ENCODE measurements at regions not wholly inside any gene's neighbourhood (a gene's known extent, or its start where the extent isn't known, plus 50 kb on each side); places are given as distances from the start of the nearest gene placed in this dataset.

DNA sequence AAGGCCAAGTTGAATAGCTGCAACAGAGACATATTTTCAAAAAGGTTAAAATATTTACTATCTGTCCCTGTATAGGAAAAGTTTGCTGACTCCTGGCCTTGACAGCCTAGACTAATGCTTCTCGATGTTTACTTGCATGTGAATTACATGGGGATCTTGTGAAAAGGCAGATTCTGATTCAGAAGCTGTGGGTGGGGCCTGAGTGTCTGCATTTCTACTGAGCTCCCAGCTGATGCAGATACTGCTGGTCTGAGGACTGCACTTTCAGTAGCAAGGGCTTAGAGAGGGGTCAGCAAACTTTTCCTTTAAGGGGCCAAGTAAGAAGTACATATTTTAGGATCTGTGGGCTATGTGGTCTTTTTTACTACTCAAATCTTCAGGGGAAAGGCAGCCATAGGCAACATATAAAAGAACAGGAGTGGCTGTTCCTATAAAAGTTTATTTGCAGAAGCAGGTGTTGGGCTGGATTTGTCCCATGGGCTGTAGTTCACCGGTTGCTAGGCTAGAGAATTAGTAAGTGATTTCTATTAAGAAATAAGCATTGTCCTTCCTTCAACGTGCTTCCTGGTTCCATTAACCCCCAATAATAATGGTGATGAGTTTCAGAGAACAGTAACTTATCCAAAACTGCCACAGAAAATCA, 97.2 kb upstream of the PDE5A start:
- TF ChIP-seq, protein P1, sequence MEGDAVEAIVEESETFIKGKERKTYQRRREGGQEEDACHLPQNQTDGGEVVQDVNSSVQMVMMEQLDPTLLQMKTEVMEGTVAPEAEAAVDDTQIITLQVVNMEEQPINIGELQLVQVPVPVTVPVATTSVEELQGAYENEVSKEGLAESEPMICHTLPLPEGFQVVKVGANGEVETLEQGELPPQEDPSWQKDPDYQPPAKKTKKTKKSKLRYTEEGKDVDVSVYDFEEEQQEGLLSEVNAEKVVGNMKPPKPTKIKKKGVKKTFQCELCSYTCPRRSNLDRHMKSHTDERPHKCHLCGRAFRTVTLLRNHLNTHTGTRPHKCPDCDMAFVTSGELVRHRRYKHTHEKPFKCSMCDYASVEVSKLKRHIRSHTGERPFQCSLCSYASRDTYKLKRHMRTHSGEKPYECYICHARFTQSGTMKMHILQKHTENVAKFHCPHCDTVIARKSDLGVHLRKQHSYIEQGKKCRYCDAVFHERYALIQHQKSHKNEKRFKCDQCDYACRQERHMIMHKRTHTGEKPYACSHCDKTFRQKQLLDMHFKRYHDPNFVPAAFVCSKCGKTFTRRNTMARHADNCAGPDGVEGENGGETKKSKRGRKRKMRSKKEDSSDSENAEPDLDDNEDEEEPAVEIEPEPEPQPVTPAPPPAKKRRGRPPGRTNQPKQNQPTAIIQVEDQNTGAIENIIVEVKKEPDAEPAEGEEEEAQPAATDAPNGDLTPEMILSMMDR (IDR thresholded peaks at IDR 0.05): no peak

DNA sequence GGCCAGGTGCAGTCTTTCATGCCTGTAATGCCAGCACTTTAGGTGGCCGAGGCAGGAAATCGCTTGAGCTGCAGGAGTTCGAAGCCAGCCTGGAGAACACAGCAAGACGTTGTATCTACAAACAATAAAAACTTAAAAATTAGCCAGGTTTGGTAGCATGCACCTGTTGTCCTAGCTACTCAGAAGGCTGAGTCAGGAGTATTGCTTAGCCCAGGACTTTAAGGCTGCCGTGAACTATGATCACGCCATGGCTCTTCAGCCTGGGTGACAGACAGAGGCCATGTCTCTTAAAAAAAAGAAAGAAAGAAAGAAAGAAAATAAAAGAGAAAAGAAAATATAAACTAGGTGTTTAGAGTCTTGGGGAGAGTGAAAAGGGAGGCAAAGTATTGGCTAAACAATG, 96.4 kb upstream of the PDE5A start:
- TF ChIP-seq, protein P1 (IDR thresholded peaks at IDR 0.05): no peak

DNA sequence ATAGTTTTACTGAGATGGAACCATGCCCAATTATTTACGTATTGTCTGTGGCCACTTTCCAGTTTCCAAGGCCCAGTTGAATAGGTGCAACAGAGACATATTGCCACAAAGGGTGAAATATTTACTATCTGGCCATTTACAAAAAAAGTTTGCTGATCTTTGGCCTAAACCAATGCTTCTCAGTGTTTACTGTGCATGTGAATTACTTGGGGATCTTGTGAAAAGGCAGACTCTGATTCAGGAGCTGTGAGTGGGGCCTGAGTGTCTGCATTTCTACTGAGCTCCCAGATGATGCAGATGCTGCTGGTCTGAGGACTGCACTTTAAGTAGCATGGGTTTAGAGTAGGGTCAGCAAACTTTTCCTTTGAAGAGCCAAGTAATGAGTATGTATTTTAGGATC, 94.1 kb upstream of the PDE5A start:
- TF ChIP-seq, protein P1 (IDR thresholded peaks at IDR 0.05): no peak

DNA sequence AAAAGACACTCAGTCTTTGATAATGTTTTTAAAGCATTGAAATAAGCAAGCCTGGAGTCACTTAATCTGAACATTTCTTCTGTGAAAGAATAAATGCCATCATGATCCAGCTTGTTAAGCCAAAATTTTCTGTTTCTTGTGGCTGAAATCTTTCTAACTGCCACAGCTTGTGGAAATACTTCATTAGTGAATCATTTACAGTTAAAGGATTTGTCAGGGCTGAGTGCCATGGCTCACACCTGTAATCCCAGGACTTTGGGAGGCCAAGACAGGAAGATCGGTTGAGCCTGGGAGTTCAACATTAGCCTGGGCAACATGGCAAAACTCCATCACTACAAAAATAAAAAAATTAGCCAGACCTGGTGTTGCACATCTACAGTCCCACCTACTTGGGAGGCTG, 93.3 kb upstream of the PDE5A start:
- TF ChIP-seq, protein P1 (IDR thresholded peaks at IDR 0.05): no peak

DNA sequence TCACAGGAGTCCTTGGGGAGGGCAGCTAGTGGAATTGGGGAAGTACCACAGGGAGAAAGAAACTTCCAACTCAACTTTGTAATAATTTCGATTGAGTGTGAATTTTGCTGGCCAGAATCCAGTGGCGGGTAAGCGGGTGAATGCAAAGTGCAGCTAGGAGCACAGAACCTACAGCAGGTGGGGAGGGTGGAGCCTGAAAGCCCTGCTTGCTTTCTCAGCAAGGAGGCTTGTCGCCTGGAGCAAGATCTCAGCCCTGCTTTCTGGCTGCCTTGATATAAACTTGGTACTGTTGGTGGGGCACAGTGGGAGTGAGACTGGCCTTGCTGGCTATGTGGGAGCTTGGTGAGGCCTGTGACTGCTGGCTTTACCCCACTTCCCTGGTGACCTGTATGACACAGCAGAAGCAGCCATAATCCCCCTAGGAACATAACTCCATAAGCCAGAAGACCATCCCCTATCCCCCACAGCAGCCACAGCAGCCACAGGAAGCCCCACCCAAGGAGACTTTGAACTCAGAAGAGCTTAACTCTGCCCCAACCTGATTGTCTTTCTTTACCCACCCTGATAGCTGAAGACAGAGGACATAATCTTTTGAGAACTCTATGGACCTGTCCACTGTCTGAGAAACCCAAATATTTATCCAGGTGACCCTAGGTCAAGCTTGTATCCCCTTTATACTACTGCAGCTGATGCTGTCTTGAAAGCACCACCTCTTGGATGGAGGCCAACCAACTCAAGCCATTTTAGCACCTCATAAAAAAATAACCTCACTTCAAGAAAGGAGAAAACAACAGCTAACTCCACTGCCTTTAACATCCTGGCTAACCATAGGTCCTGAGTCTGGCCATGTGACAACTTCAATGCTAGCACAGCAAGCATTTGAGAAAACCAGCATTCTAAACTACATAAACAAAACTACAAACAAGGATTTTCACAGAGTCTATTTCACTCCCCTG, 87.2 kb upstream of the PDE5A start:
- TF ChIP-seq, protein P1 (IDR thresholded peaks at IDR 0.05): no peak

DNA sequence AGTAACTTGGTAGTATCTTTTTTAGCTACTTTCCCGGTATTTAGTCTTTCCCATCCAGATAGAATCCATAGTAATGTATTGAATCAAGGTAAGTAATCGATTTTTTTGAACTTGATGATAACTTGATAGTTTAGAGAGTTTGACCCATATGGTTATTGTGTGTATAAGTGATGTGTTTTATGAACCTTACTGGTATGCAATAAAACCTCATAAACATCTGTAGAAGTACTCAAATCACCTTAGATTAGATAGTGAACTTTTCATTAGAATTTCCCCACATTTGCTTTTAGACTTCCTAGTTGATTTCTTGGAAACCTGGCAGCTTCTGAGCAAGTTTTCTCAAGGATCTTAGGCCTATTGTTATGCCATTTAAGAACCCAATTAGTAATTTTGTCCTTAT, 80.8 kb upstream of the PDE5A start:
- TF ChIP-seq, protein P1 (IDR thresholded peaks at IDR 0.05): no peak

DNA sequence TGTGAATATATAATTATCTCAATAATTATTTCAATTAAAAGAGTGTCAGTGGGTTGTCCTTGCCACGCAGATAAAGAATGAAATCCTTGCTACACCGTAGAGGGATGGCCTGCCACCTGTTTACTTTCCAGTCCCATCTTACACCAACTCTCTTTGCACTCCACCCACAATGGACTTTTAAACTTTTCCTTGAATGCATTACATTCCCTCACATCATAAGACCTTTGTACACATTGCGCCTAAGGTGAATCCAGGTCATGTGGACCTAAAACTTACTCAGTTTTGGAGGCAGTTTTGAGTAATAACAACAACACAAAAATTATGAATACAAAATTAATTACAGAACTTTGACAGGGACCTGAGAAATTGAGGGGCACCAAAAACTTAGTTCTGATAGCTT, 78.7 kb upstream of the PDE5A start:
- TF ChIP-seq, protein P1 (IDR thresholded peaks at IDR 0.05): no peak

Measured in LNCAP (cell line).